Pancreas (tissue), 10 donors: ENCODE measurements at regions not wholly inside any gene's neighbourhood (a gene's known extent, or its start where the extent isn't known, plus 50 kb on each side); places are given as distances from the start of the nearest gene placed in this dataset.

Source experiments
- ATAC-seq, 4 donors: fragments of 200-7000 bp; cut with Tn5 transposase; one replicate each; pipeline versions ENCODE4 v1.8.0 to v1.9.1; 2020; ENCODE audit warnings: mild to moderate bottlenecking in 4 of 4, moderate library complexity in 4 of 4
- DNase-seq, 6 donors: peaks; one replicate each; pipeline ENCODE4 v3.0.0-alpha.2; 2020
- FAIRE-seq: peaks from 2 replicates; lab custom pipeline; 2012; peaks lifted over from hg19 to GRCh38; lab: Jason Lieb, UNC
- H3K27ac ChIP-seq, 4 donors: fragments of 200-600 bp; sonication (generic); 1 replicate in 3 of 4; 2 replicates in 1 of 4; pipeline versions ENCODE4 v1.5.0 to v1.8.0; 2020
- H3K27me3 ChIP-seq, 4 donors: fragments of 200-600 bp; one replicate each; pipeline ENCODE4 v1.8.0; 2021
- H3K36me3 ChIP-seq, 3 donors: fragments of 200-600 bp; sonication (generic) in 1 of 3; one replicate each; pipeline versions ENCODE4 v1.5.0 to v1.8.0; 2020 to 2021
- H3K4me1 ChIP-seq, 3 donors: fragments of 200-600 bp; one replicate each; pipeline ENCODE4 v1.8.0; 2021
- H3K4me3 ChIP-seq, 4 donors: fragments of 200-600 bp; sonication (generic) in 2 of 4; one replicate each; pipeline versions ENCODE4 v1.5.0 to v1.8.0; 2020 to 2021
- H3K9me3 ChIP-seq, 4 donors: fragments of 200-600 bp; one replicate each; pipeline ENCODE4 v1.8.0; 2021
- CTCF ChIP-seq, 4 donors: fragments of 200-600 bp; sonication (generic) in 3 of 4; IDR thresholded peaks; one replicate each; pipeline versions ENCODE4 v1.5.0 to v1.8.0; 2021; ENCODE audit warnings: antibody characterized with exemption in 4 of 4
- WGBS, 2 donors: extraction: QIAGEN DNeasy Blood & Tissue Kit; methylation state at CpG; one replicate each; pipeline ENCODE4 v1.1.7; 2013; 5-methylcytosine and 5-hydroxymethylcytosine counted together
- intact Hi-C, 3 donors: fragments of 100-400 bp; cut with DNase I; formaldehyde crosslinking; loops; one replicate each; pipeline versions ENCODE4 v1.11.1 to v1.14.2; 2022
- donor health status: healthy with polysubstance abuse.
- donor health status: DM: no; HTN: no; CAD: no; lungs with moderate emphysema.
- donor health status: DM: no; HTN: no; CAD: no.
- donor health status: control.
- donor health status: control.
- donor health status: Bipolar disorder and iron deficiency.
- donor health status: DM: yes; HTN: yes; CAD: no.
- donor health status: DM: no; HTN: no; CAD: no.
- donor health status: DM: no; HTN: no; CAD: no.
- donor health status: DM: yes; HTN: yes; CAD: no.

DNA sequence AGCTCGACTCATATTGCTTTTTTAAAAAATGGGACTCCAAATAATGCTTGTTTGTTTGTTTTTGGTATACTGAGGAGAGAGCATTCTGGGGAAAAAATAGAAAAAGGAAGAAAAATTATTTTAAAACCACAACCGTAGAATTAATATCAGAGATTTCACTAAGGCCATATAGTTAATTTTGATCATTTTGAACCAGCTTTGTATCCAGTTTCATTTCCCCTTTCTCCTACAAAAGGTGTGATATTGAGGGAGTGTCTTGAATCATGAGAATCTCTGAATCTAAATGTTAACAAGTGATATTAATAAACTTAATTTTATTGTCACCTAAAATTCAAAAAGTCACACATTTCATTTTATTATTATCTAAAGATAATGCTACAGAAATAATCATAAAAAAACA lies 198.5 kb upstream of the GALNT5 start:
- H3K36me3 ChIP-seq, result no peaks in the 10 kb centered on the region
- ATAC-seq (no peak), DNase-seq (no peak), FAIRE-seq (no peak)
- no peaks in the 10 kb centered on the region for H3K27me3 ChIP-seq
- TF ChIP-seq CTCF (IDR thresholded peaks at IDR 0.05), result no peak
- WGBS, 2 donors, result 80 to 84% methylated on average over 2 of the region's 2 CpGs
- no peak overlapping the region for H3K4me3 ChIP-seq
- no peak overlapping the region for H3K27ac ChIP-seq
- intact Hi-C loops, result no loop called here
- no peaks in the 10 kb centered on the region for H3K9me3 ChIP-seq
- H3K4me1 ChIP-seq, result peaks cover 4 to 7% (median 4%) of the 10 kb centered on the region in 3 donors

DNA sequence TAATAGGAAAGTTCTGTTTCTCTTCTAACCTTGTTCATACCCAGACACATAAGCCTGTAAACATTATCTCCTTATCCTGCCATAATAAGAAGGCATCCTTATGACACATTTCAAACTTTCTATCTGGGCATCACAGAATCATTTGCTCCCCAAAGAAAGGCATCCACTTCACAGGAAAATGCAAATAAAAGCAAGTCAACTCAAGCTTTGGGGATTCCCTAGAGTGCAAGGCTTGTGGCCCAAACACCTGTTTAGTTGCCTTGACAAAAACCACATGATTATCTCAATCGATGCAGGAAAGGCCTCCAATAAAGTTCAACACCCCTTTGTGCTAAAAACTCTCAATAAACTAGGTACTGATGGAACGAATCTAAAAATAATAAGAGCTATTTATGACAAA lies 195.7 kb upstream of the GALNT5 start:
- H3K4me1 ChIP-seq, result no peaks in the 10 kb centered on the region
- TF ChIP-seq CTCF (IDR thresholded peaks at IDR 0.05), result no peak

DNA sequence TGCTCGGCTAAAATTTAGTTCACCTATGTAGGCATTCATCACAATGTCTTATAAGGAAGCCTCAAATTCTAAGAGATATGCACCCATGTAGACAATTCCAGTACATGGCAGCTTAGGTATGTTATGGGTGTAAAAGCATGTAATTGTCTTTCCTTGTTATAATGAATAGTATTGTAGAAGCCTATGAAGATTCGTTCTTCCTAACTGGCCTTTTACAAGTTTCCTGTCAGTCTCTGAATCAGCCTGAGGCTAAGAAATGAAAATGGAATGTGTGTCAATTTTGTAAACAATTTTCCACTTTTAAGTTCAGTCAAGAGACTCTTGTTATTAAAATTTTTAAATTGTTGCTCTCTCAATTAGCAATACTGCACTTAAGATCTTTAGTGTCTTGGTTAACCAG lies 189.9 kb upstream of the GALNT5 start:
- WGBS, 2 donors, result 31 to 36% methylated on average over 2 of the region's 2 CpGs
- intact Hi-C loops, result no loop called here
- no peaks in the 10 kb centered on the region for H3K27me3 ChIP-seq
- FAIRE-seq, result no peak
- no peaks in the 10 kb centered on the region for H3K9me3 ChIP-seq
- H3K4me1 ChIP-seq, result no peaks in the 10 kb centered on the region
- ATAC-seq, result no peak
- no peak overlapping the region for H3K27ac ChIP-seq
- DNase-seq, result no peak
- H3K36me3 ChIP-seq, result no peaks in the 10 kb centered on the region
- no peak for TF ChIP-seq CTCF (IDR thresholded peaks at IDR 0.05)
- no peak overlapping the region for H3K4me3 ChIP-seq

More for the DNA sequence above, 195.7 kb upstream of the GALNT5 start:
- Histone ChIP-seq H3K4me3 (no peak overlapping the region), H3K27me3 (no peaks in the 10 kb centered on the region), H3K9me3 (no peaks in the 10 kb centered on the region), H3K36me3 (no peaks in the 10 kb centered on the region), H3K27ac (no peak overlapping the region)
- DNase-seq, result no peak
- no peak for FAIRE-seq
- ATAC-seq, result no peak
- WGBS, 2 donors, result 43 to 62% methylated on average over 2 of the region's 2 CpGs
- intact Hi-C loops, result no loop called here

GRCh38 chr2:157068237-157068636 lies 189.3 kb upstream of the GALNT5 start:
- Histone ChIP-seq H3K27ac (no peak overlapping the region), H3K27me3 (no peaks in the 10 kb centered on the region), H3K36me3 (no peaks in the 10 kb centered on the region), H3K9me3 (no peaks in the 10 kb centered on the region), H3K4me1 (no peaks in the 10 kb centered on the region), H3K4me3 (no peak overlapping the region)
- intact Hi-C loops, result no loop called here
- DNase-seq, result no peak
- WGBS, 2 donors, result 49 to 61% methylated on average over 1 of the region's 1 CpG
- no peak for TF ChIP-seq CTCF (IDR thresholded peaks at IDR 0.05)
- no peak for FAIRE-seq
- ATAC-seq, result no peak

DNA sequence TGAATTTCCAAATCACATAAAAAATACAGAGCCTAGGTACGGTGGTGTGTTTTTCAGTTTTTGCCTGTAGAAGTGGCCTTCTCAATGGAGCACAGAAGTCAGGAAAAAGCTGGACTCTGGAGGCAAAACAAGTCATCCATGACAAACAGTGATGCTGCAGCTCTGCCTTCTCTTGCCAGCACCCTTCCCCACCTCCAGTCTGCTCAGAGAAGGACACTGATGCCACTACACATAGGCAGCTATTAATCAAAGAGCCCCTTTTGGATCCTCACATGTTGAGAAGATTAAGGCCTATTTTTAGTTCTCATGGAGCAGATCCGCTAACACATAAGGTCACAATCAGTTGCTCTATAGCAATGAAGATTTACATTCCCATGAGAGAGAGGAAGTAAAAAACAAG lies 181.6 kb upstream of the GALNT5 start:
- intact Hi-C loops, result no loop called here
- Histone ChIP-seq H3K27ac (no peak overlapping the region), H3K4me3 (no peak overlapping the region), H3K4me1 (no peaks in the 10 kb centered on the region), H3K36me3 (no peaks in the 10 kb centered on the region), H3K9me3 (no peaks in the 10 kb centered on the region), H3K27me3 (no peaks in the 10 kb centered on the region)
- ATAC-seq (no peak), FAIRE-seq (no peak), DNase-seq (no peak)
- TF ChIP-seq CTCF (IDR thresholded peaks at IDR 0.05), result no peak
- 62 to 77% methylated on average over 2 of the region's 2 CpGs for WGBS, 2 donors
